Lower leg skin (tissue), 3 donors: ENCODE measurements at regions not wholly inside any gene's neighbourhood (a gene's known extent, or its start where the extent isn't known, plus 50 kb on each side); places are given as distances from the start of the nearest gene placed in this dataset.

Source experiments
- POLR2A ChIP-seq, 2 donors: fragments of 450-650 bp; IDR thresholded peaks; one replicate each; pipeline ENCODE4 v1.6.1; 2016 to 2017; ENCODE audit warnings: antibody characterized with exemption in 2 of 2, mild to moderate bottlenecking in 1 of 2, moderate library complexity in 1 of 2
- TF ChIP-seq, protein P1 (sequence below), 3 donors: fragments of 450-650 bp; IDR thresholded peaks; one replicate each; pipeline ENCODE4 v1.5.1; 2016; ENCODE audit warnings: antibody characterized with exemption in 3 of 3, mild to moderate bottlenecking in 3 of 3, moderate library complexity in 2 of 3

DNA sequence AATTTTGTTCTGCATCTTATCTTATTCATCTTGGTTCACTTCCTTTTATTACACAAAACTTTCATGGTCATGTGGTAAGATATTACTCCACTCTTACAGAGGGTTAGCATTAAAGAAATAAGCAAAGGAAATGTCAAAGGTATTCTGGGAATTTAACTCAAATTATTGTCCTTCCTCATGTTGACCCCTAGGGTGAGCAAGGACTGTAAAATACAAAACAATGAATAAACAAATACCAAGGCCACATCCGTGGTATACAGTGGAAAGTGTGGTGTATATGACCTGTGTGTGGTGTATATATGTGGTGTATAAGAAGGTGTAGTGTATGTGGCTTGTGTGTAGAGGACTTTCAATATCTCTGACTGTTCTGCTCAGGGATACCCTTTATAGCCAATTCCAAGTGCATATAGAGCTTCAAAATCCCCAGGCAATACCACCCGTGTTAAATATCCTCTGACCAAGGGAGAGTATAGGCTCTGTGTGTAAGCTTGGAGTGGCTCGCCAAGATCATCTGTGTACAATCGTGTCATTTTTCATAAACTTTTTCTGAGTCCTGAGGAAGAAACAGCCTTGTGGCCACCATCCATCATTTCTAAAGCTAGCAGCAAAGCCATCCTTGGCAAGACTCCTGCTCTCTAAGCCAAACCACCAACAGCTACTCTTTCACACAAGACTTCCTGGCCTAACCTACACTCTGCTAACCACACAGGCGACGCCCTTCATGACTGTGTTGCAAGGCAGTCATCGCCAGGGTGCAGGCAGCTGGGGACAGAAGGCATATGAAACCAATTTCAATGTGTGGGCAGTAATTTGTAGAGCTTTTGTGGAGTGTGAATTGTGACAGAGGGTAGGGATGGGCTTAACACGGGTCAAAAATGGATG lies 548.0 kb downstream of the ETS1 start:
- no peak for TF ChIP-seq POLR2A (IDR thresholded peaks at IDR 0.05)
- TF ChIP-seq, protein P1, sequence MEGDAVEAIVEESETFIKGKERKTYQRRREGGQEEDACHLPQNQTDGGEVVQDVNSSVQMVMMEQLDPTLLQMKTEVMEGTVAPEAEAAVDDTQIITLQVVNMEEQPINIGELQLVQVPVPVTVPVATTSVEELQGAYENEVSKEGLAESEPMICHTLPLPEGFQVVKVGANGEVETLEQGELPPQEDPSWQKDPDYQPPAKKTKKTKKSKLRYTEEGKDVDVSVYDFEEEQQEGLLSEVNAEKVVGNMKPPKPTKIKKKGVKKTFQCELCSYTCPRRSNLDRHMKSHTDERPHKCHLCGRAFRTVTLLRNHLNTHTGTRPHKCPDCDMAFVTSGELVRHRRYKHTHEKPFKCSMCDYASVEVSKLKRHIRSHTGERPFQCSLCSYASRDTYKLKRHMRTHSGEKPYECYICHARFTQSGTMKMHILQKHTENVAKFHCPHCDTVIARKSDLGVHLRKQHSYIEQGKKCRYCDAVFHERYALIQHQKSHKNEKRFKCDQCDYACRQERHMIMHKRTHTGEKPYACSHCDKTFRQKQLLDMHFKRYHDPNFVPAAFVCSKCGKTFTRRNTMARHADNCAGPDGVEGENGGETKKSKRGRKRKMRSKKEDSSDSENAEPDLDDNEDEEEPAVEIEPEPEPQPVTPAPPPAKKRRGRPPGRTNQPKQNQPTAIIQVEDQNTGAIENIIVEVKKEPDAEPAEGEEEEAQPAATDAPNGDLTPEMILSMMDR (IDR thresholded peaks at IDR 0.05), result no peak
